ENCODE measurements at regions not wholly inside any gene's neighbourhood (a gene's known extent, or its start where the extent isn't known, plus 50 kb on each side); places are given as distances from the start of the nearest gene placed in this dataset.
A peak's percentile ranks its signal among the peaks of the same experiment; 100 is the strongest.
"Not testable (repeated sequence)": the region's sequence is repeated elsewhere in the genome, so short reads cannot be mapped to it uniquely, and the experiment has no call there.

DNA sequence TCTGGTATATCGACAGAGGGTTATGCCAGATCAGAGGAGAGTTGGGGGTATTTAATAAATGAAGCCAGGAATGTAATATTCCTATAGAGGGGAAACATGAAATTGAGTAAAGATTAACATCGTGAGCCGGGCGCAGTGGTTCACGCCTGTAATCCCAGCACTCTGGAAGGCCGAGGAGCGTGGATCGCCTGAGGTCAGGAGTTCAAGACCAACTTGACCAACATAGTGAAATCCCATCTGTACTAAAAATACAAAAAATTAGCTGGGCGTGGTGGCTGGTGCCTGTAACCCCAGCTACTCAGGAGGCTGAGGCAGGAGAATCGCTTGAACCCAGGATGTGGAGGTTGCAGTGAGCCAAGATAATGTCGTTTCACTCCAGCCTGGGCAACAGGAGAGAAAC, 112.4 kb upstream of the ZNF184 start:
- not testable (repeated sequence) for H3K27me3 ChIP-seq (ENCODE audit: control insufficient read depth, insufficient read depth, low read length, poor library complexity, severe bottlenecking); H3K4me1 ChIP-seq (ENCODE audit: control insufficient read depth, insufficient read depth, low read length); H3K27ac ChIP-seq (ENCODE audit: insufficient read depth, low read depth, low read length, poor library complexity, severe bottlenecking); H3K4me3 ChIP-seq (ENCODE audit: insufficient read depth, low read depth, low read length); H3K36me3 ChIP-seq (ENCODE audit: control insufficient read depth, insufficient read depth, low read length); H3K9me3 ChIP-seq (ENCODE audit: control insufficient read depth, low read length)
- 85 to 90% methylated on average over 11 of the region's 11 CpGs for WGBS, 2 experiments

DNA sequence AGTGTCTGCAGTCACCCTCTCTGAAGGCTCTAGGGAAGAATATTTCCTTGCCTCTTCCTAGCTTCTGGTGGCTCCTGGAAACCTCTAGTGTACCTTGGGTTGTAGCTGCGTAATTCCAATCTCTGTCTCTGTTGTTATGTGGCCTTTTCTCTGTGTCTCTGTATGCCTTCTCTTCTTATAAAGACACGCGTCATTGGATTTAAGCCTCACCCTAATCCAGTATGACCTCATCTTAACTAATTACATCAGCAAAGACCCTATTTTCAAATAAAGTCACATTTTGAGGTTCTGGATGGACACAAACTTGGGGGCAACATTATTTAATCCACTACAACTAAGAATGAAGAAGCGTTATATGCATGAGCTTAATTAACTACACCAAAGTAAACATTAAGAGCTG, 111.4 kb upstream of the ZNF184 start:
- H3K27ac ChIP-seq (ENCODE audit: insufficient read depth, low read depth, low read length, poor library complexity, severe bottlenecking) = no peak overlapping the region
- no peaks in the 10 kb centered on the region for H3K9me3 ChIP-seq (ENCODE audit: control insufficient read depth, low read length)
- no peaks in the 10 kb centered on the region for H3K36me3 ChIP-seq (ENCODE audit: control insufficient read depth, insufficient read depth, low read length)
- peaks cover 3% of the 10 kb centered on the region for H3K27me3 ChIP-seq (ENCODE audit: control insufficient read depth, insufficient read depth, low read length, poor library complexity, severe bottlenecking)
- 88 to 89% methylated on average over 3 to 4 of the region's 4 CpGs for WGBS, 2 experiments
- no peak overlapping the region for H3K4me3 ChIP-seq (ENCODE audit: insufficient read depth, low read depth, low read length)
- H3K4me1 ChIP-seq (ENCODE audit: control insufficient read depth, insufficient read depth, low read length) = no peaks in the 10 kb centered on the region

DNA sequence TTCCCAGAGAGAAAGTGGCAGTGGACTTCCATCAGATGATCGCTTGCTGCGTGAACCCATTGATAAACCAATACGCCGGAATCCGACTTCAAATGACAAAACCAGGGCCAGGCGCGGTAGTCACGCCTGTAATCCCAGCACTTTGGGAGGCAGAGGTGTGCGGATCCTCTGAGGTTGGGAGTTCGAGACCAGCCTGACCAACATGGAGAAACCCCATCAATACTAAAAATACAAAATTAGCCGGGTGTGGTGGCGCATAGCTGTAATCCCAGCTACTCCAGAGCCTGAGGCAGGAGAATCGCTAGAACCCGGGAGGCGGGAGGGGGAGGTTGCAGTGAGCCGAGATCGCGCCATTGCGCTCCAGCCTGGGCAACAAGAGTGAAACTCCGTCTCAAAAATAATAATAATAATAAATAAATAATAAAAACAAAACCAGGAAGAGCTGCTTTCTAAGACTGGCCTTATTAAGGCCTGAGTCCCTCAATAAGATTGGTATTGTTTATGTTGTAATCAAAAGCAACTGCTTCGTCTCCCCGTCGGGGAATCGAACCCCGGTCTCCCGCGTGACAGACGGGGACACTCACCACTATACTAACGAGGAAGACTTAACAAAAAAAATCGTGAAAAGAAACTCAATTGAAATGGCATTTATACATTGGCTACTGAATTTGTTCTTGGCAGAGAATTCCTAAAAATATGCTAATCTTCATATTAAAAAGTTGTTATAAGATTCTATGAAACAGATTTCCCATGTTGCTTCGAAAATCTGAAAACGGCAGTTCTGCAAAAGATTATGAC, 110.2 kb upstream of the ZNF184 start:
- WGBS, 2 experiments = 49% methylated on average over 28 to 29 of the region's 32 CpGs
- Histone ChIP-seq H3K27ac (ENCODE audit: insufficient read depth, low read depth, low read length, poor library complexity, severe bottlenecking) (no peak overlapping the region), H3K9me3 (ENCODE audit: control insufficient read depth, low read length) (no peaks in the 10 kb centered on the region), H3K4me3 (ENCODE audit: insufficient read depth, low read depth, low read length) (peak overlapping the region; percentile 15), H3K4me1 (ENCODE audit: control insufficient read depth, insufficient read depth, low read length) (no peaks in the 10 kb centered on the region), H3K27me3 (ENCODE audit: control insufficient read depth, insufficient read depth, low read length, poor library complexity, severe bottlenecking) (peaks cover 11% of the 10 kb centered on the region), H3K36me3 (ENCODE audit: control insufficient read depth, insufficient read depth, low read length) (no peaks in the 10 kb centered on the region)

DNA sequence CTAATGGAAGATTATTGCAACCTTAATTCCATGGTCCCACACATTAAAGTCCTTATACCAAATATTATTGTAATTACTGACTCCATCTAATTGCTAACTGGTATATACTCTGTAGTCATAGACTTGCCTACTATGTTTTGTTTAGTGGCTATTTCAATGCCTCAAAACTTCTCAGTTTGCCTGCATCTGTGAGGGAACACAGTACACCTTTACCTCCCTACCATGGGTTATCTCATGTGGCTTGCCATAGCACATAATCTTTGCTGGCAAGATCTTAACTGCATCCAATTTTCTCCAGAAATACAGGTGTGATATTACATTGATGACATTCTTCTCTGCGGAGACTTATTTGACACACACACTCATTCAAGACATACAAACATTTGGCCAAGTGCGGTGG, 107.1 kb upstream of the ZNF184 start:
- Histone ChIP-seq H3K36me3 (ENCODE audit: control insufficient read depth, insufficient read depth, low read length) (no peaks in the 10 kb centered on the region), H3K27ac (ENCODE audit: insufficient read depth, low read depth, low read length, poor library complexity, severe bottlenecking) (no peak overlapping the region), H3K27me3 (ENCODE audit: control insufficient read depth, insufficient read depth, low read length, poor library complexity, severe bottlenecking) (peaks cover 17% of the 10 kb centered on the region), H3K4me3 (ENCODE audit: insufficient read depth, low read depth, low read length) (no peak overlapping the region), H3K4me1 (ENCODE audit: control insufficient read depth, insufficient read depth, low read length) (no peaks in the 10 kb centered on the region), H3K9me3 (ENCODE audit: control insufficient read depth, low read length) (no peaks in the 10 kb centered on the region)
- WGBS, 2 experiments = 85 to 93% methylated on average over 2 of the region's 2 CpGs

DNA sequence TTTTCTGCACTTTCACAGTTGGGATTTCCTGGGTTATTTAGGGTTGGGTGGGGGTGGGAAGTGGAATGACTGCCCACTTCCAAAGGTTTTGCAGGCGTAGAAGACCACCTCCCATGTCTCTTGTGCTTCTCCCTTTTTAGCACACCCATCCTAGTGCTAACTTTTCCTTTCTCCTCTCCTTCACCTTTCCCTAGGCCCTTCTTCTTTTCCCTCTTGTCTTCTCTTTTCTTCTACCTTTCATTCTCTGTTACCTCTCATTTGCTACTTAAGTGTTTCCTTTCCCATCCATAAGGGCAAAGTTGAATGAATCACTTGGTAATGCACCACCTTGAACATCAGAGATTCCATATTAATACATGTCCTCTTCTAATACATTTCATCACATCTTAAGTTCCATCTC, 105.0 kb upstream of the ZNF184 start:
- 89% methylated on average over 1 of the region's 1 CpG for WGBS, 2 experiments
- H3K27me3 ChIP-seq (ENCODE audit: control insufficient read depth, insufficient read depth, low read length, poor library complexity, severe bottlenecking) = peaks cover 17% of the 10 kb centered on the region
- no peaks in the 10 kb centered on the region for H3K9me3 ChIP-seq (ENCODE audit: control insufficient read depth, low read length)
- H3K36me3 ChIP-seq (ENCODE audit: control insufficient read depth, insufficient read depth, low read length) = no peaks in the 10 kb centered on the region
- H3K27ac ChIP-seq (ENCODE audit: insufficient read depth, low read depth, low read length, poor library complexity, severe bottlenecking) = no peak overlapping the region
- no peaks in the 10 kb centered on the region for H3K4me1 ChIP-seq (ENCODE audit: control insufficient read depth, insufficient read depth, low read length)
- H3K4me3 ChIP-seq (ENCODE audit: insufficient read depth, low read depth, low read length) = no peak overlapping the region

DNA sequence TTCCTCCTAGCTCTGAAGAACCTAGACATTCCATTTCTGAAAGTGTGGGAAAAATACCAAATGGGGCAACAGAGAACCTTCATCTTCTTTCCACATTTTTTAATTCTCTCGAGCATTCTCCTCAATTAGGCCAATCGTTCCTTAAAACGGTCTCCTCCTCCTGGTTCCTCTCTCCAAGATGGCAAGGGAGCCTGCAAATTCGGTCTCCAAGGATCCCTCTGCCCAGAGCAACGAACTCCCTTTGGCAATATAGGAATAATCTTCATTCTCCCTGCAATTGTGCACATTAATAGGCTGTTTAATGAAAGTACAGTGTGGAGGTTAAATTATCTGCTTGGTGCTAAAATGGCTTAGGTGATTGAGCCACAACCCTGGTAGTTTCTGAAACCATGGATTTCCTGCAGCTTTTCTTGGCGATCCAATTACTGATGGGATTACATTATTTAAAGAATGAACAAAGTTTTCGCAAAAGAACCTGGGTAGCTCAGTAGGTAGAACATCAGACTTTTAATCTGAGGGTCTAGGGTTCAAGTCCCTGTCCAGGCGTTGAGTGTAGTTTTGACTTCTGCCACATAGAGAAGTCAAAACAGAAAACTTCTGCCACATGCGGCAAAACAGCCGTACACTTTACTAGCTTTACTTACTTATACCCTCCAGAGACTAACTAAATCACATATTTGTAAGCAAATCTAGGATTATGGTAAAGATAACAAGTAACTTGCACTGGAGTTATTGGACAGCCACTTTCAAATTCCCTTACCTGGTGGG, 102.9 kb upstream of the ZNF184 start:
- H3K4me3 ChIP-seq (ENCODE audit: insufficient read depth, low read depth, low read length) = no peak overlapping the region
- WGBS, 2 experiments = 68 to 69% methylated on average over 8 to 10 of the region's 10 CpGs
- no peaks in the 10 kb centered on the region for H3K4me1 ChIP-seq (ENCODE audit: control insufficient read depth, insufficient read depth, low read length)
- no peaks in the 10 kb centered on the region for H3K36me3 ChIP-seq (ENCODE audit: control insufficient read depth, insufficient read depth, low read length)
- peaks cover 17% of the 10 kb centered on the region for H3K27me3 ChIP-seq (ENCODE audit: control insufficient read depth, insufficient read depth, low read length, poor library complexity, severe bottlenecking)
- no peaks in the 10 kb centered on the region for H3K9me3 ChIP-seq (ENCODE audit: control insufficient read depth, low read length)
- H3K27ac ChIP-seq (ENCODE audit: insufficient read depth, low read depth, low read length, poor library complexity, severe bottlenecking) = no peak overlapping the region

DNA sequence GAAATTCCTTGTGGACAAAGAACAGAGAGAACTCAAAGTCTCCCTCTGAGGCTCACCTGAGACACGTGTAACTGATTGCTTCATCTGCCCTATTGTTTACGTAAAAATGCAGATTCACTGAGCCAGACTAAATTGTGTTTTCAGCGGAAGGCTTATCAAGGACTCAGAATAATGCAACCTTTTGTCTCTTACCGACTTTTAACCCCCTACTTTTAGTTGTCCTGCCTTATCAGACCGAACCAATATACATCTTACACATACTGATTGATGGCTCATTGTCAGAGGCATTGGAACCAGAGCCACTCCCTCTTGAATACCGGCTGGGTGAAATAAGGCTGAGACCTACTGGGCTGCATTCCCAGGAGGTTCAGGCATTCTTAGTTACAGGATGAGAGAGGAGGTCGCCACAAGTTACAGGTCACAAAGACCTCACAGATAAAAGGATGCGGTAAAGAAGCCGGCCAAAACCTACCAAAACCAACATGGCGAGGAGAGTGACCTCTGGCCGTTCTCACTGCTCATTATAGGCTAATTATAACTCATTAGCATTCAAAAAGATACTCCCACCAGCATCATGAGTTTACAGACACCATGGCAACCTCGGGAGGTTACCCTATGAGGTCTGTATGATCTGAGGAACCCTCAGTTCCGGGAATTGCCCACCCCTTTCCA, 95.5 kb upstream of the ZNF184 start:
- no peak overlapping the region for H3K27ac ChIP-seq (ENCODE audit: insufficient read depth, low read depth, low read length, poor library complexity, severe bottlenecking)
- H3K36me3 ChIP-seq (ENCODE audit: control insufficient read depth, insufficient read depth, low read length) = no peaks in the 10 kb centered on the region
- H3K27me3 ChIP-seq (ENCODE audit: control insufficient read depth, insufficient read depth, low read length, poor library complexity, severe bottlenecking) = peaks cover 52% of the 10 kb centered on the region
- 63 to 64% methylated on average over 13 of the region's 13 CpGs for WGBS, 2 experiments
- no peaks in the 10 kb centered on the region for H3K9me3 ChIP-seq (ENCODE audit: control insufficient read depth, low read length)
- H3K4me1 ChIP-seq (ENCODE audit: control insufficient read depth, insufficient read depth, low read length) = no peaks in the 10 kb centered on the region
- no peak overlapping the region for H3K4me3 ChIP-seq (ENCODE audit: insufficient read depth, low read depth, low read length)

DNA sequence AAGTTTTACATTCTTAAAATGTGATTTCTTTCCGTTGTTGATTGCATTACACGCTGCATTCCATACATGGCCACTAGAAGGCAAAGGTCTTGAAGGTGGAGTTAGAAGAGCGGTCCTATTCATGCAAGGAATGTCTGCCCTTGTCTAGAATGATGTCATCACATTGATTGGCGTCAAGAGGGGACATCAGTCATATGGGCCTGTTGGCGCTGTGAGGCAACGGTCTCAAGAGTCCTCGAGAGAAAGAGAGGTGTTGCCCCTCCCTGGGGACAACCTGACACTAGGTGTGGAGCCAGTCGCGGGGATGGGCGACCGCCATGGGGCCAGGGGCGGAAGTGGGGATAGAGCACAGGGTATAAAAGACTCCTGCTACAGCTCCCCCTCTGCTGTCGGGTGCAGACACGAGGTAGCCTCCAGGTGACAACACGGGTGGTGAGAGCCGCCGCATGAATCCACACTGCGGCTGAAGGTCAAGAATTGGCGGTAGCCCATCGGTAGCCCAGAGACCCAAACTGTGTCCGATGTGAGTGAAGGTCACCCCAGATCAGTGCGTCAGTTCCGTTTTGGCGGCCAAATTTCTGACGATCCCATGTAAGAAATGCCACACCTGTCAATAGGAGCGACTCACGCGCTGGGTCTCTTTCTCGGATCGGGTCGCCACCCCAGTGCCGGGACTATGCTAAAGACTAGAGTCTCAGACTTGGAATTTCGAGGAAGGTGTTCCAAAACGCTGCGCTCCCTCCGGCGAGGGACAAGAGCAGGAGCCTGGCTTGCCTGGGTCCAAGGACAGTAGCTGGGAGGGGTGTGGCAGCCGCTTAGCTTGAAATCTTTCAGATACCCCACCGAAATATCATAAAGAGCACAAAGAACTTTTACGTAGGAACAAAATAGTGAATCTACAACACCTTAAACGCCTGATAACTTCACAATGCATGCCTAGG, 93.2 kb upstream of the ZNF184 start:
- Histone ChIP-seq H3K4me1 (ENCODE audit: control insufficient read depth, insufficient read depth, low read length) (no peaks in the 10 kb centered on the region), H3K9me3 (ENCODE audit: control insufficient read depth, low read length) (no peaks in the 10 kb centered on the region), H3K27ac (ENCODE audit: insufficient read depth, low read depth, low read length, poor library complexity, severe bottlenecking) (no peak overlapping the region), H3K27me3 (ENCODE audit: control insufficient read depth, insufficient read depth, low read length, poor library complexity, severe bottlenecking) (peaks cover 75% of the 10 kb centered on the region), H3K4me3 (ENCODE audit: insufficient read depth, low read depth, low read length) (peak overlapping the region; percentile 52), H3K36me3 (ENCODE audit: control insufficient read depth, insufficient read depth, low read length) (no peaks in the 10 kb centered on the region)
- 6 to 9% methylated on average over 41 of the region's 41 CpGs for WGBS, 2 experiments

DNA sequence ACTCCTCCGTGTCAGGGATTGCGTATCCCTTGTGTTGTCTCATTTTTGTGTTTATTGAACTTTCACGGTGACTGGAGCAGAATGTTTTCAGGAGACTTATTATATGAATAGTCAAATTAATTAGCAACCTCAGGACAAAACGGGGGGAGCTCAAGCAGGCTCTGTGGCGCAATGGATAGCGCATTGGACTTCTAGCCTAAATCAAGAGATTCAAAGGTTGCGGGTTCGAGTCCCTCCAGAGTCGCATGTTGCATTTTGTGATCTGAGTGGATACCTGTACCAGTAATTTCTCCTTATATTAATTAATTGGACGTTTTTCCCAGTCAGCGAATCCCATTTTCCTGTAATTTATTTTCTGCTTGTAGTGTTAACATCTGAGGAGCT, 89.1 kb upstream of the ZNF184 start:
- WGBS, 2 experiments = 14 to 21% methylated on average over 9 to 11 of the region's 11 CpGs

More for the DNA sequence above, 89.1 kb upstream of the ZNF184 start:
- no peaks in the 10 kb centered on the region for H3K4me1 ChIP-seq (ENCODE audit: control insufficient read depth, insufficient read depth, low read length)
- no peaks in the 10 kb centered on the region for H3K36me3 ChIP-seq (ENCODE audit: control insufficient read depth, insufficient read depth, low read length)
- no peak overlapping the region for H3K27ac ChIP-seq (ENCODE audit: insufficient read depth, low read depth, low read length, poor library complexity, severe bottlenecking)
- peaks cover 99% of the 10 kb centered on the region for H3K27me3 ChIP-seq (ENCODE audit: control insufficient read depth, insufficient read depth, low read length, poor library complexity, severe bottlenecking)
- H3K9me3 ChIP-seq (ENCODE audit: control insufficient read depth, low read length) = no peaks in the 10 kb centered on the region
- H3K4me3 ChIP-seq (ENCODE audit: insufficient read depth, low read depth, low read length) = peak overlapping the region; percentile 7

Measured in ectodermal cell (in vitro differentiated cells).